A549 (cell line): ENCODE measurements at regions not wholly inside any gene's neighbourhood (a gene's known extent, or its start where the extent isn't known, plus 50 kb on each side); places are given as distances from the start of the nearest gene placed in this dataset.

Source experiments
- POLR2A ChIP-seq: IDR thresholded peaks from 2 replicates; pipeline ENCODE4 v1.6.1; 2012; ENCODE audit warnings: mild to moderate bottlenecking, low read length
- RAD21 ChIP-seq, 2 experiments: fragments of >200 bp in 1 of 2; sonication (Bioruptor Twin) in 1 of 2; formaldehyde crosslinking in 1 of 2; IDR thresholded peaks in 1 of 2; conservative IDR thresholded peaks in 1 of 2; 2 replicates in 1 of 2; 3 replicates in 1 of 2; pipeline ENCODE4 v1.6.1; 2012 to 2018; ENCODE audit warnings: inconsistent platforms in 1 of 2
- TF ChIP-seq, protein P1 (sequence below): fragments of >200 bp; sonication (Bioruptor Twin); formaldehyde crosslinking; IDR thresholded peaks from 3 replicates; pipeline ENCODE4 v1.5.1; 2016

DNA sequence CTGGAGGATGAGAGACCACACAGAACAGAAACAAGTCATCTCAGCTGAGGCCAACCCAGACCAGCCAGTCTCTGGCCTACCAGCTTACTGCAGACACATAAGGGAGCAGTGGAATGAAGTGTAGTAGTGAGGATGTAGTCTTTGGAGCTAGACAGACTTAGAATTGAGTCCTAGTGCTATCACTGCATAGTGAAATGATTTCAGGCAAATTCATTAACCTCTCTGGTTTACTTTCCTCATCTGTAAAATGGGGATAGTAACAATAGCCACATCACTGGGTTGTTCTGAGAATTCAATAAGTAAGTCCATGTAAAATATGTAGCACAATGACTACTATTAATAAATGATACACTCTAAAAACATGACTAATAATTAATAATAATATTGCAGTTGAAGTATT is 383.8 kb downstream of the DLEU7 start:
- TF ChIP-seq POLR2A (no peak), RAD21 (conservative IDR thresholded peaks at IDR 0.05 in 1 of 2, IDR thresholded peaks at IDR 0.05 in 1 of 2) (no peak)
- TF ChIP-seq, protein P1, sequence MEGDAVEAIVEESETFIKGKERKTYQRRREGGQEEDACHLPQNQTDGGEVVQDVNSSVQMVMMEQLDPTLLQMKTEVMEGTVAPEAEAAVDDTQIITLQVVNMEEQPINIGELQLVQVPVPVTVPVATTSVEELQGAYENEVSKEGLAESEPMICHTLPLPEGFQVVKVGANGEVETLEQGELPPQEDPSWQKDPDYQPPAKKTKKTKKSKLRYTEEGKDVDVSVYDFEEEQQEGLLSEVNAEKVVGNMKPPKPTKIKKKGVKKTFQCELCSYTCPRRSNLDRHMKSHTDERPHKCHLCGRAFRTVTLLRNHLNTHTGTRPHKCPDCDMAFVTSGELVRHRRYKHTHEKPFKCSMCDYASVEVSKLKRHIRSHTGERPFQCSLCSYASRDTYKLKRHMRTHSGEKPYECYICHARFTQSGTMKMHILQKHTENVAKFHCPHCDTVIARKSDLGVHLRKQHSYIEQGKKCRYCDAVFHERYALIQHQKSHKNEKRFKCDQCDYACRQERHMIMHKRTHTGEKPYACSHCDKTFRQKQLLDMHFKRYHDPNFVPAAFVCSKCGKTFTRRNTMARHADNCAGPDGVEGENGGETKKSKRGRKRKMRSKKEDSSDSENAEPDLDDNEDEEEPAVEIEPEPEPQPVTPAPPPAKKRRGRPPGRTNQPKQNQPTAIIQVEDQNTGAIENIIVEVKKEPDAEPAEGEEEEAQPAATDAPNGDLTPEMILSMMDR: no peak
